Gastrocnemius medialis (tissue), 4 donors: ENCODE measurements at regions not wholly inside any gene's neighbourhood (a gene's known extent, or its start where the extent isn't known, plus 50 kb on each side); places are given as distances from the start of the nearest gene placed in this dataset.

Experiments used
- ATAC-seq, 2 donors: fragments of 150-250 bp; one replicate each; pipeline ENCODE4 v1.9.1; 2016
- DNase-seq, 2 donors: peaks; one replicate each; pipeline ENCODE4 v3.0.0-alpha.2; 2019
- H3K27ac ChIP-seq, 4 donors: fragments of 200-600 bp; sonication (generic); 1 replicate in 1 of 4; 2 replicates in 3 of 4; pipeline ENCODE4 v1.5.1; 2016 to 2018; ENCODE audit warnings: mild to moderate bottlenecking in 2 of 4, moderate library complexity in 1 of 4
- H3K27me3 ChIP-seq, 3 donors: fragments of 200-600 bp; sonication (generic) in 2 of 3; 1 replicate in 1 of 3; 2 replicates in 2 of 3; pipeline versions ENCODE4 v1.5.1 to v1.6.0; 2016 to 2019; ENCODE audit warnings: mild to moderate bottlenecking in 1 of 3, moderate library complexity in 1 of 3
- H3K36me3 ChIP-seq, 2 donors: fragments of 200-600 bp; sonication (generic) in 1 of 2; one replicate each; pipeline ENCODE4 v1.5.1; 2017 to 2018
- H3K4me1 ChIP-seq, 2 donors: fragments of 200-600 bp; sonication (generic) in 1 of 2; one replicate each; pipeline ENCODE4 v1.5.1; 2016 to 2017; ENCODE audit warnings: mild to moderate bottlenecking in 2 of 2
- H3K4me3 ChIP-seq, 4 donors: fragments of 200-600 bp; sonication (generic) in 3 of 4; 1 replicate in 1 of 4; 2 replicates in 3 of 4; pipeline ENCODE4 v1.5.1; 2016 to 2019; ENCODE audit warnings: mild to moderate bottlenecking in 2 of 4
- H3K9me3 ChIP-seq, 3 donors: fragments of 200-600 bp; sonication (generic) in 2 of 3; 1 replicate in 1 of 3; 2 replicates in 2 of 3; pipeline ENCODE4 v1.5.1; 2016 to 2019
- CTCF ChIP-seq, 5 experiments: fragments of 450-650 bp in 3 of 5; fragments of 200-600 bp in 2 of 5; sonication (generic) in 2 of 5; IDR thresholded peaks in 4 of 5; conservative IDR thresholded peaks in 1 of 5; 1 replicate in 4 of 5; 2 replicates in 1 of 5; pipeline ENCODE4 v1.5.1; 2016 to 2019; ENCODE audit warnings: antibody characterized with exemption in 5 of 5, mild to moderate bottlenecking in 3 of 5, moderate library complexity in 3 of 5
- POLR2A ChIP-seq, 2 donors: fragments of 450-650 bp; IDR thresholded peaks; one replicate each; pipeline ENCODE4 v1.6.1; 2017; ENCODE audit warnings: antibody characterized with exemption in 2 of 2, mild to moderate bottlenecking in 2 of 2, moderate library complexity in 2 of 2
- in situ Hi-C, 4 donors: fragments of 200-750 bp; cut with MboI; loops; one replicate each; pipeline versions ENCODE4 v1.15.0 to v1.8.0; 2017; ENCODE audit warnings: low sequenced_read_pairs in 4 of 4
- intact Hi-C: fragments of 100-400 bp; cut with DNase I; formaldehyde crosslinking; loops from one replicate; pipeline ENCODE4 v1.15.1; 2023; ENCODE audit warnings: low total_unique reads

GRCh38 chr3:157823050-157823449 is 283.2 kb downstream of the SHOX2 start:
- intact Hi-C loops, result no loop called here
- ATAC-seq (no peak), DNase-seq (no peak)
- no peaks in the 10 kb centered on the region for H3K9me3 ChIP-seq
- in situ Hi-C loops, result no loop called here
- H3K27ac ChIP-seq, result no peak overlapping the region
- H3K4me3 ChIP-seq, result no peak overlapping the region
- no peaks in the 10 kb centered on the region for H3K27me3 ChIP-seq
- TF ChIP-seq POLR2A (IDR thresholded peaks at IDR 0.05) (no peak), CTCF (IDR thresholded peaks at IDR 0.05 in 4 of 5, conservative IDR thresholded peaks at IDR 0.05 in 1 of 5) (no peak)
- H3K4me1 ChIP-seq, result no peaks in the 10 kb centered on the region
- no peaks in the 10 kb centered on the region for H3K36me3 ChIP-seq

- H3K27me3 ChIP-seq, result no peaks in the 10 kb centered on the region
- no peaks in the 10 kb centered on the region for H3K4me1 ChIP-seq
- no peak for DNase-seq
- intact Hi-C loops (no loop called here), in situ Hi-C loops (no loop called here)
- no peak for TF ChIP-seq POLR2A (IDR thresholded peaks at IDR 0.05)
- TF ChIP-seq CTCF (IDR thresholded peaks at IDR 0.05 in 4 of 5, conservative IDR thresholded peaks at IDR 0.05 in 1 of 5), result no peak
- H3K4me3 ChIP-seq, result no peak overlapping the region
- no peaks in the 10 kb centered on the region for H3K9me3 ChIP-seq
- no peaks in the 10 kb centered on the region for H3K36me3 ChIP-seq
- no peak overlapping the region for H3K27ac ChIP-seq
- ATAC-seq, result no peak
Observed at GRCh38 chr3:157820157-157820517, 286.1 kb downstream of the SHOX2 start.

GRCh38 chr3:157819270-157820156 is 286.7 kb downstream of the SHOX2 start:
- H3K27me3 ChIP-seq, result no peaks in the 10 kb centered on the region
- H3K4me3 ChIP-seq, result no peak overlapping the region
- intact Hi-C loops, result no loop called here
- no peaks in the 10 kb centered on the region for H3K9me3 ChIP-seq
- ATAC-seq (no peak), DNase-seq (no peak)
- no peak for TF ChIP-seq CTCF (IDR thresholded peaks at IDR 0.05 in 4 of 5, conservative IDR thresholded peaks at IDR 0.05 in 1 of 5)
- TF ChIP-seq POLR2A (IDR thresholded peaks at IDR 0.05), result no peak
- H3K27ac ChIP-seq, result no peak overlapping the region
- no peaks in the 10 kb centered on the region for H3K36me3 ChIP-seq
- in situ Hi-C loops, result no loop called here
- H3K4me1 ChIP-seq, result no peaks in the 10 kb centered on the region

GRCh38 chr3:157816896-157817295 is 289.3 kb downstream of the SHOX2 start:
- DNase-seq (no peak), ATAC-seq (no peak)
- no peaks in the 10 kb centered on the region for H3K4me1 ChIP-seq
- H3K4me3 ChIP-seq, result no peak overlapping the region
- intact Hi-C loops (no loop called here), in situ Hi-C loops (no loop called here)
- TF ChIP-seq CTCF (IDR thresholded peaks at IDR 0.05 in 4 of 5, conservative IDR thresholded peaks at IDR 0.05 in 1 of 5) (no peak), POLR2A (IDR thresholded peaks at IDR 0.05) (no peak)
- H3K9me3 ChIP-seq, result no peaks in the 10 kb centered on the region
- no peaks in the 10 kb centered on the region for H3K36me3 ChIP-seq
- H3K27me3 ChIP-seq, result no peaks in the 10 kb centered on the region
- no peak overlapping the region for H3K27ac ChIP-seq
